Lower leg skin (tissue), 3 donors: ENCODE measurements at regions not wholly inside any gene's neighbourhood (a gene's known extent, or its start where the extent isn't known, plus 50 kb on each side); places are given as distances from the start of the nearest gene placed in this dataset.

Source experiments
- POLR2A ChIP-seq, 2 donors: fragments of 450-650 bp; IDR thresholded peaks; one replicate each; pipeline ENCODE4 v1.6.1; 2016 to 2017; ENCODE audit warnings: antibody characterized with exemption in 2 of 2, mild to moderate bottlenecking in 1 of 2, moderate library complexity in 1 of 2
- TF ChIP-seq, protein P1 (sequence below), 3 donors: fragments of 450-650 bp; IDR thresholded peaks; one replicate each; pipeline ENCODE4 v1.5.1; 2016; ENCODE audit warnings: antibody characterized with exemption in 3 of 3, mild to moderate bottlenecking in 3 of 3, moderate library complexity in 2 of 3

DNA sequence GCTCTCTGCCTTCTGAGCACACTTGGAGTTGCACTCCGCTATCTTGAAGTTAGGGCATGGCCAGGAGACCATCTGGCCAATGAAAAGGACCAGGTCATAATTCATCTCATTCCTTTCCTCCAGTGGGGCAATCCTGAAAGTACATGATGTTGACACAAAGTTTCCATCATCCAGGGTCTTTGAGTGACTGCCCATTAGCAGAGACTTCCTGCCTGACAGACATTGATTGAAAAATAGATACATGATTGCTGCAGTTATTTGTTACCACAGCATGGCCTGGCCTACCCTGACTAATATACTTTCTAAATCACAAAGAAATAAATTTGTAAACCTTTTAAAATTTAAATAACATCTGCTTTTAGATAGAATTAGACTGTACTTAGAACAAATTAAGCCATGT, 50.0 kb upstream of the SCG2 start:
- no peak for TF ChIP-seq POLR2A (IDR thresholded peaks at IDR 0.05)
- TF ChIP-seq, protein P1, sequence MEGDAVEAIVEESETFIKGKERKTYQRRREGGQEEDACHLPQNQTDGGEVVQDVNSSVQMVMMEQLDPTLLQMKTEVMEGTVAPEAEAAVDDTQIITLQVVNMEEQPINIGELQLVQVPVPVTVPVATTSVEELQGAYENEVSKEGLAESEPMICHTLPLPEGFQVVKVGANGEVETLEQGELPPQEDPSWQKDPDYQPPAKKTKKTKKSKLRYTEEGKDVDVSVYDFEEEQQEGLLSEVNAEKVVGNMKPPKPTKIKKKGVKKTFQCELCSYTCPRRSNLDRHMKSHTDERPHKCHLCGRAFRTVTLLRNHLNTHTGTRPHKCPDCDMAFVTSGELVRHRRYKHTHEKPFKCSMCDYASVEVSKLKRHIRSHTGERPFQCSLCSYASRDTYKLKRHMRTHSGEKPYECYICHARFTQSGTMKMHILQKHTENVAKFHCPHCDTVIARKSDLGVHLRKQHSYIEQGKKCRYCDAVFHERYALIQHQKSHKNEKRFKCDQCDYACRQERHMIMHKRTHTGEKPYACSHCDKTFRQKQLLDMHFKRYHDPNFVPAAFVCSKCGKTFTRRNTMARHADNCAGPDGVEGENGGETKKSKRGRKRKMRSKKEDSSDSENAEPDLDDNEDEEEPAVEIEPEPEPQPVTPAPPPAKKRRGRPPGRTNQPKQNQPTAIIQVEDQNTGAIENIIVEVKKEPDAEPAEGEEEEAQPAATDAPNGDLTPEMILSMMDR (IDR thresholded peaks at IDR 0.05) = no peak
